Trophoblast cell (in vitro differentiated cells and primary cell): ENCODE measurements at regions not wholly inside any gene's neighbourhood (a gene's known extent, or its start where the extent isn't known, plus 50 kb on each side); places are given as distances from the start of the nearest gene placed in this dataset.

Experiments used
- DNase-seq, 2 donors: peaks; one replicate each; pipeline ENCODE4 v3.0.0-alpha.2; 2016
- H2AFZ ChIP-seq: 2 replicates; pipeline ENCODE4 v1.6.1; 2013; ENCODE audit warnings: low read length, moderate library complexity, mild to moderate bottlenecking; ENCODE audit not compliant: insufficient read depth, poor library complexity
- H2AK5ac ChIP-seq: 2 replicates; pipeline ENCODE4 v1.6.1; 2013; ENCODE audit warnings: mild to moderate bottlenecking, low read length
- H2BK120ac ChIP-seq: 2 replicates; pipeline ENCODE4 v1.6.1; 2013; ENCODE audit warnings: low read length, mild to moderate bottlenecking, moderate library complexity; ENCODE audit not compliant: insufficient read depth, poor library complexity
- H2BK12ac ChIP-seq: 2 replicates; pipeline ENCODE4 v1.6.1; 2013; ENCODE audit warnings: mild to moderate bottlenecking, low read length, moderate library complexity
- H2BK5ac ChIP-seq: 2 replicates; pipeline ENCODE4 v1.6.1; 2013; ENCODE audit warnings: low read length, low read depth, moderate library complexity, mild to moderate bottlenecking; ENCODE audit not compliant: poor library complexity
- H3K14ac ChIP-seq: 2 replicates; pipeline ENCODE4 v1.6.1; 2013; ENCODE audit warnings: mild to moderate bottlenecking, low read length
- H3K18ac ChIP-seq: 2 replicates; pipeline ENCODE4 v1.6.1; 2013; ENCODE audit warnings: mild to moderate bottlenecking, low read length
- H3K23ac ChIP-seq: 2 replicates; pipeline ENCODE4 v1.6.1; 2013; ENCODE audit warnings: low read length
- H3K27ac ChIP-seq: 2 replicates; pipeline ENCODE4 v1.5.1; 2013; ENCODE audit warnings: low read depth, mild to moderate bottlenecking, inconsistent platforms, low read length, moderate library complexity
- H3K27me3 ChIP-seq: 2 replicates; pipeline ENCODE4 v1.6.1; 2013; ENCODE audit warnings: inconsistent platforms, mild to moderate bottlenecking, low read length, moderate library complexity; ENCODE audit not compliant: insufficient read depth
- H3K36me3 ChIP-seq, 2 experiments: 1 replicate in 1 of 2; 2 replicates in 1 of 2; pipeline ENCODE4 v1.6.1; 2013; ENCODE audit warnings: low read length in 2 of 2, mild to moderate bottlenecking in 2 of 2, moderate library complexity in 1 of 2; ENCODE audit not compliant: insufficient read depth in 2 of 2, control insufficient read depth in 1 of 2
- H3K4ac ChIP-seq: 2 replicates; pipeline ENCODE4 v1.6.1; 2013; ENCODE audit warnings: low read depth, mild to moderate bottlenecking, low read length, moderate library complexity
- H3K4me1 ChIP-seq, 2 experiments: 1 replicate in 1 of 2; 2 replicates in 1 of 2; pipeline ENCODE4 v1.6.1; 2013; ENCODE audit warnings: low read length in 2 of 2, mild to moderate bottlenecking in 2 of 2, moderate library complexity in 1 of 2; ENCODE audit not compliant: insufficient read depth in 2 of 2, control insufficient read depth in 1 of 2
- H3K4me2 ChIP-seq: 2 replicates; pipeline ENCODE4 v1.6.1; 2013; ENCODE audit warnings: inconsistent platforms, mild to moderate bottlenecking, low read length, moderate library complexity
- H3K4me3 ChIP-seq: 2 replicates; pipeline ENCODE4 v1.5.1; 2013; ENCODE audit warnings: mild to moderate bottlenecking, low read depth, low read length, inconsistent platforms
- H3K79me1 ChIP-seq: one replicate; pipeline ENCODE4 v1.6.1; 2013; ENCODE audit warnings: low read length
- H3K79me2 ChIP-seq: 2 replicates; pipeline ENCODE4 v1.6.1; 2013; ENCODE audit warnings: low read length, mild to moderate bottlenecking; ENCODE audit not compliant: control insufficient read depth, insufficient read depth, poor library complexity
- H3K9ac ChIP-seq: 2 replicates; pipeline ENCODE4 v1.6.1; 2013; ENCODE audit warnings: mild to moderate bottlenecking, low read length
- H3K9me3 ChIP-seq: 2 replicates; pipeline ENCODE4 v1.6.1; 2013; ENCODE audit warnings: low read depth, mild to moderate bottlenecking, control low read depth, inconsistent platforms, low read length; ENCODE audit not compliant: insufficient read depth
- H4K12ac ChIP-seq: 2 replicates; pipeline ENCODE4 v1.6.1; 2013; ENCODE audit warnings: low read depth, mild to moderate bottlenecking, low read length, moderate library complexity
- H4K8ac ChIP-seq: 2 replicates; pipeline ENCODE4 v1.6.1; 2013; ENCODE audit warnings: low read depth, mild to moderate bottlenecking, low read length, moderate library complexity
- H4K91ac ChIP-seq: one replicate; pipeline ENCODE4 v1.6.1; 2013; ENCODE audit warnings: low read depth, mild to moderate bottlenecking, low read length, moderate library complexity
- WGBS: extraction: QIAGEN DNeasy Blood & Tissue Kit; methylation state at CpG from one replicate; pipeline ENCODE4 v1.1.7; 2013; ENCODE audit warnings: missing lambda C conversion rate; ENCODE audit not compliant: insufficient read length, insufficient coverage; ENCODE audit errors: extremely low coverage; 5-methylcytosine and 5-hydroxymethylcytosine counted together

GRCh38 chr17:13403982-13404946, 197.5 kb downstream of the HS3ST3A1 start:
- H3K36me3 ChIP-seq: no peaks in the 10 kb centered on the region
- no peak overlapping the region for H3K27ac ChIP-seq
- H3K79me2 ChIP-seq: no peaks in the 10 kb centered on the region

GRCh38 chr17:13400491-13400890, 201.2 kb downstream of the HS3ST3A1 start:
- Histone ChIP-seq H2BK12ac (no peak overlapping the region), H3K4me2 (no peak overlapping the region), H2BK5ac (no peak overlapping the region), H4K12ac (no peak overlapping the region), H3K14ac (no peak overlapping the region), H3K18ac (no peak overlapping the region), H3K4me3 (no peak overlapping the region), H3K4me1 (peaks cover 3% of the 10 kb centered on the region in 2 experiments), H3K79me2 (no peaks in the 10 kb centered on the region), H4K8ac (no peak overlapping the region), H3K79me1 (no peaks in the 10 kb centered on the region), H2AFZ (no peak overlapping the region), H3K9me3 (no peaks in the 10 kb centered on the region), H3K36me3 (no peaks in the 10 kb centered on the region), H3K4ac (no peak overlapping the region), H3K23ac (no peak overlapping the region), H3K27me3 (no peaks in the 10 kb centered on the region), H4K91ac (no peak overlapping the region), H3K9ac (no peak overlapping the region), H3K27ac (no peak overlapping the region), H2BK120ac (no peak overlapping the region), H2AK5ac (no peak overlapping the region)
- WGBS: no CpG with 5 or more reads among the region's 2 CpGs
- no peak for DNase-seq

More at GRCh38 chr17:13403982-13404946, 197.5 kb downstream of the HS3ST3A1 start:
- Histone ChIP-seq H3K14ac (no peak overlapping the region), H4K91ac (no peak overlapping the region), H3K18ac (no peak overlapping the region), H3K79me1 (no peaks in the 10 kb centered on the region), H3K9me3 (no peaks in the 10 kb centered on the region), H3K9ac (no peak overlapping the region), H4K8ac (no peak overlapping the region), H2AK5ac (no peak overlapping the region), H3K4ac (no peak overlapping the region), H2BK5ac (no peak overlapping the region), H3K4me1 (peaks cover 0 to 3% of the 10 kb centered on the region in 2 experiments), H3K23ac (no peak overlapping the region), H2AFZ (no peak overlapping the region), H4K12ac (no peak overlapping the region), H2BK12ac (no peak overlapping the region), H2BK120ac (no peak overlapping the region), H3K4me2 (no peak overlapping the region), H3K27me3 (no peaks in the 10 kb centered on the region), H3K4me3 (no peak overlapping the region)
- no CpG with 5 or more reads among the region's 4 CpGs for WGBS
- no peak for DNase-seq

GRCh38 chr17:13398853-13399252, 202.9 kb downstream of the HS3ST3A1 start:
- Histone ChIP-seq H3K23ac (no peak overlapping the region), H2AFZ (no peak overlapping the region), H3K9ac (no peak overlapping the region), H4K8ac (no peak overlapping the region), H2BK12ac (no peak overlapping the region), H3K4me1 (peaks cover 3% of the 10 kb centered on the region in 2 experiments), H3K27ac (no peak overlapping the region), H3K36me3 (no peaks in the 10 kb centered on the region), H3K14ac (no peak overlapping the region), H4K91ac (no peak overlapping the region), H2BK5ac (no peak overlapping the region), H4K12ac (no peak overlapping the region), H3K9me3 (no peaks in the 10 kb centered on the region), H3K18ac (no peak overlapping the region), H2AK5ac (no peak overlapping the region), H2BK120ac (no peak overlapping the region), H3K79me2 (no peaks in the 10 kb centered on the region), H3K27me3 (no peaks in the 10 kb centered on the region), H3K79me1 (no peaks in the 10 kb centered on the region), H3K4me3 (no peak overlapping the region), H3K4ac (no peak overlapping the region), H3K4me2 (no peak overlapping the region)
- DNase-seq: no peak
- WGBS: no CpG with 5 or more reads among the region's 1 CpG

GRCh38 chr17:13398091-13398490, 203.6 kb downstream of the HS3ST3A1 start:
- no peaks in the 10 kb centered on the region for H3K36me3 ChIP-seq
- H4K91ac ChIP-seq: no peak overlapping the region
- H3K14ac ChIP-seq: no peak overlapping the region
- H4K12ac ChIP-seq: no peak overlapping the region
- no peak overlapping the region for H2BK120ac ChIP-seq
- H3K4ac ChIP-seq: no peak overlapping the region
- H2BK5ac ChIP-seq: no peak overlapping the region
- H3K9ac ChIP-seq: no peak overlapping the region
- H3K79me1 ChIP-seq: no peaks in the 10 kb centered on the region
- no CpG with 5 or more reads among the region's 1 CpG for WGBS
- H3K4me3 ChIP-seq: no peak overlapping the region
- no peaks in the 10 kb centered on the region for H3K79me2 ChIP-seq
- no peak overlapping the region for H2AFZ ChIP-seq
- no peak overlapping the region for H3K27ac ChIP-seq
- H3K9me3 ChIP-seq: no peaks in the 10 kb centered on the region
- no peak overlapping the region for H3K4me2 ChIP-seq
- no peaks in the 10 kb centered on the region for H3K27me3 ChIP-seq
- peaks cover 3% of the 10 kb centered on the region in 2 experiments for H3K4me1 ChIP-seq
- DNase-seq: no peak
- H2AK5ac ChIP-seq: no peak overlapping the region
- H4K8ac ChIP-seq: no peak overlapping the region
- no peak overlapping the region for H3K18ac ChIP-seq
- H2BK12ac ChIP-seq: no peak overlapping the region
- H3K23ac ChIP-seq: no peak overlapping the region
